ENCODE measurements at regions not wholly inside any gene's neighbourhood (a gene's known extent, or its start where the extent isn't known, plus 50 kb on each side); places are given as distances from the start of the nearest gene placed in this dataset.

GRCh38 chr10:4405828-4406227 is 420.2 kb upstream of the AKR1E2 start:
- TF ChIP-seq CTCF (IDR thresholded peaks at IDR 0.05; ENCODE audit: borderline replicate concordance, extremely low read depth, low read length, poor library complexity, severe bottlenecking), result no peak
- TF ChIP-seq EZH2 (IDR thresholded peaks at IDR 0.05; ENCODE audit: borderline replicate concordance, low read depth, low read length, severe bottlenecking), result no peak

Measured in DND-41 (cell line).